CD8-positive, alpha-beta memory T cell (primary cell): ENCODE measurements at regions not wholly inside any gene's neighbourhood (a gene's known extent, or its start where the extent isn't known, plus 50 kb on each side); places are given as distances from the start of the nearest gene placed in this dataset.
"Not testable (repeated sequence)": the region's sequence is repeated elsewhere in the genome, so short reads cannot be mapped to it uniquely, and the experiment has no call there.

Experiments
- CTCF ChIA-PET: fragments of 350-600 bp; sonication (Branson Sonifier 250); formaldehyde crosslinking; loops from one replicate; lab custom pipeline; 2021; ENCODE audit warnings: antibody characterized with exemption; lab: Charles Lee
- POLR2A ChIA-PET: fragments of 350-600 bp; sonication (Branson Sonifier 250); formaldehyde crosslinking; loops from one replicate; lab custom pipeline; 2021; ENCODE audit warnings: antibody characterized with exemption; lab: Charles Lee
- DNase-seq, 5 donors: peaks; one replicate each; pipeline versions ENCODE4 v3.0.0 to v3.0.0-alpha.2; 2020 to 2022; ENCODE audit warnings: mixed read lengths in 1 of 5
- H3K27ac ChIP-seq: one replicate; pipeline ENCODE4 v1.7.0; 2013; ENCODE audit warnings: low read depth, mild to moderate bottlenecking, low read length, moderate library complexity
- H3K27me3 ChIP-seq: 2 replicates; pipeline ENCODE4 v1.7.0; 2013; ENCODE audit warnings: low read length, mild to moderate bottlenecking; ENCODE audit not compliant: insufficient read depth, poor library complexity, severe bottlenecking
- H3K36me3 ChIP-seq: 2 replicates; pipeline ENCODE4 v1.7.0; 2013; ENCODE audit warnings: mild to moderate bottlenecking, low read length, moderate library complexity; ENCODE audit not compliant: insufficient read depth
- H3K4me1 ChIP-seq: 2 replicates; pipeline ENCODE4 v1.7.0; 2013; ENCODE audit warnings: mild to moderate bottlenecking, low read length, moderate library complexity; ENCODE audit not compliant: insufficient read depth
- H3K4me3 ChIP-seq: 2 replicates; pipeline ENCODE4 v1.7.0; 2013; ENCODE audit warnings: mild to moderate bottlenecking, low read length
- H3K9me3 ChIP-seq: 2 replicates; pipeline ENCODE4 v1.7.0; 2013; ENCODE audit warnings: mild to moderate bottlenecking, low read length
- H3K27ac Mint-ChIP-seq, 8 donors: one replicate each; pipeline ENCODE4 v1.8.0; 2020 to 2021; ENCODE audit warnings: mixed read lengths in 8 of 8, mild to moderate bottlenecking in 6 of 8, inconsistent platforms in 3 of 8, moderate library complexity in 3 of 8
- H3K27me3 Mint-ChIP-seq, 2 donors: one replicate each; pipeline ENCODE4 v1.8.0; 2020 to 2021; ENCODE audit warnings: mixed read lengths in 2 of 2, mild to moderate bottlenecking in 1 of 2, moderate library complexity in 1 of 2
- H3K36me3 Mint-ChIP-seq, 3 donors: one replicate each; pipeline ENCODE4 v1.8.0; 2020 to 2021; ENCODE audit warnings: mixed read lengths in 3 of 3, inconsistent platforms in 1 of 3, mild to moderate bottlenecking in 1 of 3
- H3K4me1 Mint-ChIP-seq, 3 donors: one replicate each; pipeline ENCODE4 v1.8.0; 2020 to 2021; ENCODE audit warnings: mixed read lengths in 3 of 3, inconsistent platforms in 1 of 3, mild to moderate bottlenecking in 1 of 3
- H3K4me3 Mint-ChIP-seq, 7 donors: one replicate each; pipeline ENCODE4 v1.8.0; 2020 to 2021; ENCODE audit warnings: mixed read lengths in 7 of 7, mild to moderate bottlenecking in 6 of 7, moderate library complexity in 4 of 7, inconsistent platforms in 2 of 7
- H3K9me3 Mint-ChIP-seq, 5 donors: one replicate each; pipeline ENCODE4 v1.8.0; 2020 to 2022; ENCODE audit warnings: mixed read lengths in 5 of 5, mild to moderate bottlenecking in 3 of 5, moderate library complexity in 2 of 5, inconsistent platforms in 1 of 5

- peaks cover 0 to 5% of the 10 kb centered on the region in 2 donors for H3K27me3 Mint-ChIP-seq
- CTCF ChIA-PET, result no interaction called here
- no peaks in the 10 kb centered on the region for H3K36me3 Mint-ChIP-seq
- no peak overlapping the region for H3K27ac Mint-ChIP-seq
- H3K4me1 ChIP-seq, result no peaks in the 10 kb centered on the region
- no peaks in the 10 kb centered on the region for H3K36me3 ChIP-seq
- DNase-seq, result no peak
- H3K27ac ChIP-seq, result no peak overlapping the region
- no peaks in the 10 kb centered on the region for H3K9me3 Mint-ChIP-seq
- no peak overlapping the region for H3K4me3 Mint-ChIP-seq
- no peaks in the 10 kb centered on the region for H3K9me3 ChIP-seq
- H3K27me3 ChIP-seq, result no peaks in the 10 kb centered on the region
- H3K4me3 ChIP-seq, result no peak overlapping the region
- no peaks in the 10 kb centered on the region for H3K4me1 Mint-ChIP-seq
- POLR2A ChIA-PET, result no interaction called here
These were observed 188.4 kb upstream of the OTX2 start for GRCh38 chr14:56998728-56999127.

GRCh38 chr14:56996721-56997399 is 186.6 kb upstream of the OTX2 start:
- no peaks in the 10 kb centered on the region for H3K36me3 Mint-ChIP-seq
- Histone ChIP-seq H3K4me3 (no peak overlapping the region), H3K27me3 (no peaks in the 10 kb centered on the region), H3K4me1 (no peaks in the 10 kb centered on the region), H3K9me3 (no peaks in the 10 kb centered on the region), H3K27ac (no peak overlapping the region), H3K36me3 (no peaks in the 10 kb centered on the region)
- peaks cover 0 to 5% (median 0%) of the 10 kb centered on the region in 5 donors for H3K9me3 Mint-ChIP-seq
- no peaks in the 10 kb centered on the region for H3K4me1 Mint-ChIP-seq
- POLR2A ChIA-PET, result no interaction called here
- CTCF ChIA-PET, result no interaction called here
- DNase-seq, result no peak
- no peak overlapping the region for H3K27ac Mint-ChIP-seq
- H3K4me3 Mint-ChIP-seq, result no peak overlapping the region
- peaks cover 0 to 5% of the 10 kb centered on the region in 2 donors for H3K27me3 Mint-ChIP-seq

- ChIA-PET POLR2A (no interaction called here), CTCF (no interaction called here)
- Mint-ChIP-seq H3K36me3 (no peaks in the 10 kb centered on the region), H3K4me1 (no peaks in the 10 kb centered on the region), H3K27me3 (peaks cover 0 to 2% of the 10 kb centered on the region in 2 donors), H3K4me3 (no peak overlapping the region), H3K9me3 (peaks cover 0 to 8% (median 0%) of the 10 kb centered on the region in 5 donors), H3K27ac (no peak overlapping the region)
- Histone ChIP-seq H3K9me3 (no peaks in the 10 kb centered on the region), H3K4me3 (no peak overlapping the region), H3K27me3 (no peaks in the 10 kb centered on the region), H3K36me3 (no peaks in the 10 kb centered on the region), H3K27ac (no peak overlapping the region), H3K4me1 (no peaks in the 10 kb centered on the region)
- DNase-seq, result no peak
These were observed 184.7 kb upstream of the OTX2 start for GRCh38 chr14:56995010-56995409.

GRCh38 chr14:56992332-56992820 is 182.1 kb upstream of the OTX2 start:
- ChIA-PET CTCF (no interaction called here), POLR2A (no interaction called here)
- no peaks in the 10 kb centered on the region for H3K4me1 ChIP-seq
- H3K4me3 Mint-ChIP-seq, result peak overlapping the region in 1 of 7 donors; percentile 33
- no peaks in the 10 kb centered on the region for H3K4me1 Mint-ChIP-seq
- peaks cover 0 to 8% (median 0%) of the 10 kb centered on the region in 5 donors for H3K9me3 Mint-ChIP-seq
- no peaks in the 10 kb centered on the region for H3K27me3 ChIP-seq
- peak overlapping the region; percentile 24 for H3K27ac ChIP-seq
- no peak overlapping the region for H3K27ac Mint-ChIP-seq
- H3K36me3 ChIP-seq, result no peaks in the 10 kb centered on the region
- no peaks in the 10 kb centered on the region for H3K36me3 Mint-ChIP-seq
- no peaks in the 10 kb centered on the region for H3K9me3 ChIP-seq
- DNase-seq, result no peak
- no peak overlapping the region for H3K4me3 ChIP-seq
- H3K27me3 Mint-ChIP-seq, result peaks cover 0 to 4% of the 10 kb centered on the region in 2 donors

- H3K4me3 Mint-ChIP-seq, H3K27me3 Mint-ChIP-seq, H3K27ac ChIP-seq, H3K9me3 Mint-ChIP-seq, H3K36me3 Mint-ChIP-seq, H3K27me3 ChIP-seq, H3K27ac Mint-ChIP-seq, CTCF ChIA-PET, DNase-seq, H3K4me3 ChIP-seq, POLR2A ChIA-PET, H3K36me3 ChIP-seq, H3K4me1 Mint-ChIP-seq, H3K4me1 ChIP-seq, H3K9me3 ChIP-seq: not testable (repeated sequence)
These were observed 180.8 kb upstream of the OTX2 start for GRCh38 chr14:56990991-56991627.

- H3K27me3 Mint-ChIP-seq, result peaks cover 0 to 4% of the 10 kb centered on the region in 2 donors
- peaks cover 0 to 8% (median 0%) of the 10 kb centered on the region in 5 donors for H3K9me3 Mint-ChIP-seq
- POLR2A ChIA-PET, result no interaction called here
- no peak for DNase-seq
- Histone ChIP-seq H3K27ac (no peak overlapping the region), H3K36me3 (no peaks in the 10 kb centered on the region), H3K9me3 (no peaks in the 10 kb centered on the region), H3K4me1 (no peaks in the 10 kb centered on the region), H3K4me3 (no peak overlapping the region), H3K27me3 (no peaks in the 10 kb centered on the region)
- H3K27ac Mint-ChIP-seq, result no peak overlapping the region
- H3K4me1 Mint-ChIP-seq, result no peaks in the 10 kb centered on the region
- no peak overlapping the region for H3K4me3 Mint-ChIP-seq
- no peaks in the 10 kb centered on the region for H3K36me3 Mint-ChIP-seq
- CTCF ChIA-PET, result no interaction called here
These were observed 179.1 kb upstream of the OTX2 start for GRCh38 chr14:56989359-56989758.

GRCh38 chr14:56979936-56980335 is 169.7 kb upstream of the OTX2 start:
- H3K27me3 ChIP-seq, result no peaks in the 10 kb centered on the region
- H3K4me1 ChIP-seq, result no peaks in the 10 kb centered on the region
- no peaks in the 10 kb centered on the region for H3K9me3 ChIP-seq
- H3K4me3 ChIP-seq, result no peak overlapping the region
- H3K36me3 ChIP-seq, result no peaks in the 10 kb centered on the region
- peaks cover 0 to 6% (median 0%) of the 10 kb centered on the region in 5 donors for H3K9me3 Mint-ChIP-seq
- no peak for DNase-seq
- H3K4me1 Mint-ChIP-seq, result no peaks in the 10 kb centered on the region
- no peak overlapping the region for H3K4me3 Mint-ChIP-seq
- no peaks in the 10 kb centered on the region for H3K36me3 Mint-ChIP-seq
- no peak overlapping the region for H3K27ac Mint-ChIP-seq
- ChIA-PET CTCF (no interaction called here), POLR2A (no interaction called here)
- no peak overlapping the region for H3K27ac ChIP-seq
- peaks cover 0 to 2% of the 10 kb centered on the region in 2 donors for H3K27me3 Mint-ChIP-seq

- Histone ChIP-seq H3K36me3 (no peaks in the 10 kb centered on the region), H3K27me3 (no peaks in the 10 kb centered on the region), H3K4me3 (no peak overlapping the region), H3K27ac (no peak overlapping the region), H3K9me3 (no peaks in the 10 kb centered on the region), H3K4me1 (no peaks in the 10 kb centered on the region)
- no peak for DNase-seq
- Mint-ChIP-seq H3K27me3 (peaks cover 0 to 2% of the 10 kb centered on the region in 2 donors), H3K9me3 (peaks cover 0 to 8% (median 0%) of the 10 kb centered on the region in 5 donors), H3K36me3 (no peaks in the 10 kb centered on the region), H3K4me3 (no peak overlapping the region), H3K27ac (no peak overlapping the region), H3K4me1 (no peaks in the 10 kb centered on the region)
- ChIA-PET POLR2A (no interaction called here), CTCF (no interaction called here)
These were observed 165.9 kb upstream of the OTX2 start for GRCh38 chr14:56976211-56976610.
